ENCODE measurements at regions not wholly inside any gene's neighbourhood (a gene's known extent, or its start where the extent isn't known, plus 50 kb on each side); places are given as distances from the start of the nearest gene placed in this dataset.

GRCh38 chr1:143680304-143680703, 291.5 kb downstream of the FAM72C start:
- no peak for DNase-seq (ENCODE audit: low read depth, low spot score)
- Histone ChIP-seq H3K27me3 (ENCODE audit: control insufficient read depth, extremely low read depth, insufficient read depth, low read length) (no peaks in the 10 kb centered on the region), H3K4me1 (ENCODE audit: control insufficient read depth, extremely low read depth, insufficient read depth, low read length) (no peaks in the 10 kb centered on the region), H3K9ac (ENCODE audit: control insufficient read depth, extremely low read depth, insufficient read depth, low read length) (no peak overlapping the region), H3K9me1 (ENCODE audit: control insufficient read depth, extremely low read depth, insufficient read depth, low read length) (no peaks in the 10 kb centered on the region), H3K4me3 (ENCODE audit: control insufficient read depth in 2 of 3, extremely low read depth in 1 of 3, insufficient read depth in 2 of 3, low read depth in 1 of 3, low read length in 3 of 3) (no peak overlapping the region), H3K27ac (ENCODE audit: control insufficient read depth, insufficient read depth, low read length) (no peak overlapping the region), H3K4me2 (ENCODE audit: control insufficient read depth, extremely low read depth, insufficient read depth, low read depth, low read length) (no peak overlapping the region), H3K36me3 (ENCODE audit: control insufficient read depth in 2 of 2, extremely low read depth in 1 of 2, insufficient read depth in 2 of 2, low read length in 2 of 2) (no peaks in the 10 kb centered on the region), H3K79me2 (ENCODE audit: control insufficient read depth, insufficient read depth, low read length) (no peaks in the 10 kb centered on the region), H4K20me1 (ENCODE audit: control insufficient read depth, extremely low read depth, insufficient read depth, low read length) (no peaks in the 10 kb centered on the region), H2AFZ (ENCODE audit: control insufficient read depth, low read length) (no peak overlapping the region), H3K9me3 (ENCODE audit: control insufficient read depth, low read depth, low read length) (no peaks in the 10 kb centered on the region)
- FAIRE-seq = no peak
- TF ChIP-seq CTCF (optimal IDR thresholded peaks at IDR 0.05 in 1 of 3, IDR thresholded peaks at IDR 0.05 in 1 of 3, conservative IDR thresholded peaks at IDR 0.05 in 1 of 3; ENCODE audit: extremely low read depth in 1 of 3, insufficient read depth in 2 of 3, low read length in 3 of 3) = no peak
- no peak for TF ChIP-seq EZH2 (IDR thresholded peaks at IDR 0.05; ENCODE audit: low read length)
- dilution Hi-C loops (cut with MboI; ENCODE audit: extremely low pct_ligation_motif_present, low sequenced_read_pairs) = no loop called here

GRCh38 chr1:143672983-143673382, 298.8 kb downstream of the FAM72C start:
- Histone ChIP-seq H4K20me1 (ENCODE audit: control insufficient read depth, extremely low read depth, insufficient read depth, low read length) (no peaks in the 10 kb centered on the region), H3K79me2 (ENCODE audit: control insufficient read depth, insufficient read depth, low read length) (no peaks in the 10 kb centered on the region), H2AFZ (ENCODE audit: control insufficient read depth, low read length) (no peak overlapping the region), H3K9me1 (ENCODE audit: control insufficient read depth, extremely low read depth, insufficient read depth, low read length) (no peaks in the 10 kb centered on the region), H3K9ac (ENCODE audit: control insufficient read depth, extremely low read depth, insufficient read depth, low read length) (no peak overlapping the region), H3K4me1 (ENCODE audit: control insufficient read depth, extremely low read depth, insufficient read depth, low read length) (no peaks in the 10 kb centered on the region), H3K27me3 (ENCODE audit: control insufficient read depth, extremely low read depth, insufficient read depth, low read length) (no peaks in the 10 kb centered on the region), H3K27ac (ENCODE audit: control insufficient read depth, insufficient read depth, low read length) (no peak overlapping the region), H3K4me3 (ENCODE audit: control insufficient read depth in 2 of 3, extremely low read depth in 1 of 3, insufficient read depth in 2 of 3, low read depth in 1 of 3, low read length in 3 of 3) (no peak overlapping the region), H3K36me3 (ENCODE audit: control insufficient read depth in 2 of 2, extremely low read depth in 1 of 2, insufficient read depth in 2 of 2, low read length in 2 of 2) (no peaks in the 10 kb centered on the region), H3K9me3 (ENCODE audit: control insufficient read depth, low read depth, low read length) (no peaks in the 10 kb centered on the region), H3K4me2 (ENCODE audit: control insufficient read depth, extremely low read depth, insufficient read depth, low read depth, low read length) (no peak overlapping the region)
- dilution Hi-C loops (cut with MboI; ENCODE audit: extremely low pct_ligation_motif_present, low sequenced_read_pairs) = no loop called here
- no peak for FAIRE-seq
- DNase-seq (ENCODE audit: low read depth, low spot score) = no peak
- no peak for TF ChIP-seq EZH2 (IDR thresholded peaks at IDR 0.05; ENCODE audit: low read length)
- TF ChIP-seq CTCF (optimal IDR thresholded peaks at IDR 0.05 in 1 of 3, IDR thresholded peaks at IDR 0.05 in 1 of 3, conservative IDR thresholded peaks at IDR 0.05 in 1 of 3; ENCODE audit: extremely low read depth in 1 of 3, insufficient read depth in 2 of 3, low read length in 3 of 3) = no peak

Data from keratinocyte (primary cell).